Effector CD8-positive, alpha-beta T cell (primary cell): ENCODE measurements at regions not wholly inside any gene's neighbourhood (a gene's known extent, or its start where the extent isn't known, plus 50 kb on each side); places are given as distances from the start of the nearest gene placed in this dataset.

Experiments
- DNase-seq: peaks from one replicate; lab custom pipeline; 2025; lab: John Stamatoyannopoulos, UW

GRCh38 chr6:113493991-113494390 lies 363.2 kb upstream of the MARCKS start:
- no peak for DNase-seq

- DNase-seq, result no peak
Observed at GRCh38 chr6:113495521-113495920, 361.6 kb upstream of the MARCKS start.

- no peak for DNase-seq
Observed at GRCh38 chr6:113496166-113496565, 361.0 kb upstream of the MARCKS start.

- DNase-seq, result no peak
Observed at GRCh38 chr6:113500221-113500620, 356.9 kb upstream of the MARCKS start.

- no peak for DNase-seq
Observed at GRCh38 chr6:113505084-113505699, 352.0 kb upstream of the MARCKS start.

- no peak for DNase-seq
Observed at GRCh38 chr6:113508249-113508648, 348.9 kb upstream of the MARCKS start.

GRCh38 chr6:113511100-113511499 lies 346.0 kb upstream of the MARCKS start:
- DNase-seq, result no peak

- DNase-seq, result no peak
Observed at GRCh38 chr6:113512576-113512975, 344.6 kb upstream of the MARCKS start.

- DNase-seq, result no peak
Observed at GRCh38 chr6:113513086-113513485, 344.1 kb upstream of the MARCKS start.

GRCh38 chr6:113522376-113522775 lies 334.8 kb upstream of the MARCKS start:
- DNase-seq, result no peak

- DNase-seq, result no peak
Observed at GRCh38 chr6:113524826-113525225, 332.3 kb upstream of the MARCKS start.

GRCh38 chr6:113526553-113526952 lies 330.6 kb upstream of the MARCKS start:
- DNase-seq, result no peak

GRCh38 chr6:113526995-113527394 lies 330.1 kb upstream of the MARCKS start:
- DNase-seq, result no peak

- no peak for DNase-seq
Observed at GRCh38 chr6:113528111-113528510, 329.0 kb upstream of the MARCKS start.

GRCh38 chr6:113529196-113529595 lies 327.9 kb upstream of the MARCKS start:
- DNase-seq, result no peak

GRCh38 chr6:113529879-113530278 lies 327.3 kb upstream of the MARCKS start:
- no peak for DNase-seq

- DNase-seq, result no peak
Observed at GRCh38 chr6:113530769-113531168, 326.4 kb upstream of the MARCKS start.

- DNase-seq, result no peak
Observed at GRCh38 chr6:113539202-113539601, 317.9 kb upstream of the MARCKS start.

GRCh38 chr6:113539623-113540022 lies 317.5 kb upstream of the MARCKS start:
- DNase-seq, result no peak

- no peak for DNase-seq
Observed at GRCh38 chr6:113540466-113540865, 316.7 kb upstream of the MARCKS start.

- no peak for DNase-seq
Observed at GRCh38 chr6:113551168-113551567, 306.0 kb upstream of the MARCKS start.

GRCh38 chr6:113556775-113557174 lies 300.4 kb upstream of the MARCKS start:
- no peak for DNase-seq

- no peak for DNase-seq
Observed at GRCh38 chr6:113558431-113558830, 298.7 kb upstream of the MARCKS start.

GRCh38 chr6:113558966-113559365 lies 298.2 kb upstream of the MARCKS start:
- DNase-seq, result no peak
